ENCODE measurements at regions not wholly inside any gene's neighbourhood (a gene's known extent, or its start where the extent isn't known, plus 50 kb on each side); places are given as distances from the start of the nearest gene placed in this dataset.

GRCh38 chr11:82671451-82671850 lies 62.2 kb downstream of the FAM181B start:
- TF ChIP-seq CTCF (IDR thresholded peaks at IDR 0.05) (no peak), EP300 (IDR thresholded peaks at IDR 0.05) (no peak), POLR2A (IDR thresholded peaks at IDR 0.05) (no peak), POLR2AphosphoS5 (IDR thresholded peaks at IDR 0.05) (no peak)

Measured in sigmoid colon (tissue), 4 donors.